ENCODE measurements at regions not wholly inside any gene's neighbourhood (a gene's known extent, or its start where the extent isn't known, plus 50 kb on each side); places are given as distances from the start of the nearest gene placed in this dataset.

DNA sequence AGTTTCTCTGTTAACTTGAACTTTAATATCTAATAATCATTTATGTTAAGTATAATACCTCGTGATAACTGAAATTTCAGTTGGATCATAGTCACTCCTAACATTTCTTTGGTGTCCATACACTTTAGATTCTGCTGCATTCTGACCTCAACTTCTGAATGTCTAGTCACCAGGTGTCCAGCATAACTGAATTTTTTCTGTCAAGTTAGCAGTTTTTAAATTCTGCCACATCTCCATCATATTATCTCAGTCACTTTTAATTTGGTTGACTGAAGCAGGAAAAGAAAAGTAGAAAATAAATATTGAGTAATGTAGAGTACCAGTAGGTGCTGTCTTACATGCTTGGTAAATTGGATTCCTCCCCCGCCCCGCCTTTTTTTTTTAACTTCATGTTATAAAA is 128.6 kb downstream of the TANC2 start:
- H3K9me3 Mint-ChIP-seq = peaks cover 5% of the 10 kb centered on the region
- no peak overlapping the region for H3K4me3 Mint-ChIP-seq
- H3K36me3 Mint-ChIP-seq (ENCODE audit: insufficient read depth) = peaks cover 6% of the 10 kb centered on the region
- no peaks in the 10 kb centered on the region for H3K27me3 Mint-ChIP-seq (ENCODE audit: low read depth)
- ATAC-seq (no peak), DNase-seq (no peak)
- H3K4me1 Mint-ChIP-seq (ENCODE audit: low read depth) = no peaks in the 10 kb centered on the region

DNA sequence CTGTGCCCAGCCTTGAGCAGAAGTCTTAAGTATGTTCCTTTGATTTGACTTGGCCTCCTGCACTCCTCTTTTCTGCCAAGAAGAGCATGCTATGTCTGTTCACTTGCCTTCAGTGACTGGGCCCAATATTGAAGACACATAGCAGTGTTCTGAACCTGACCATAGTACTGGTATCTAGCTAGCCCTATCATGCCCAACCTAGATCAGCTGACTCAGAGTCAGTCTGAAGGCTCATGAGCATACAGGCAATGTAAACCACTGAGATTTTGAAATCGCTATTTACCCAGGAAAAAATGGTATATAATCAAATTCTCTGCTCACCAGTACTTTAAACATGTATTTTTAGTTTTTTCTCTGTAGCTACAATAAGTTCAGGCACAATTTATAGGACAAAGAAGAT is 129.4 kb downstream of the TANC2 start:
- Mint-ChIP-seq H3K9me3 (peaks cover under 1% of the 10 kb centered on the region), H3K4me1 (ENCODE audit: low read depth) (no peaks in the 10 kb centered on the region), H3K4me3 (no peak overlapping the region), H3K27me3 (ENCODE audit: low read depth) (no peaks in the 10 kb centered on the region), H3K36me3 (ENCODE audit: insufficient read depth) (peaks cover 6% of the 10 kb centered on the region)
- DNase-seq = no peak
- no peak for ATAC-seq

DNA sequence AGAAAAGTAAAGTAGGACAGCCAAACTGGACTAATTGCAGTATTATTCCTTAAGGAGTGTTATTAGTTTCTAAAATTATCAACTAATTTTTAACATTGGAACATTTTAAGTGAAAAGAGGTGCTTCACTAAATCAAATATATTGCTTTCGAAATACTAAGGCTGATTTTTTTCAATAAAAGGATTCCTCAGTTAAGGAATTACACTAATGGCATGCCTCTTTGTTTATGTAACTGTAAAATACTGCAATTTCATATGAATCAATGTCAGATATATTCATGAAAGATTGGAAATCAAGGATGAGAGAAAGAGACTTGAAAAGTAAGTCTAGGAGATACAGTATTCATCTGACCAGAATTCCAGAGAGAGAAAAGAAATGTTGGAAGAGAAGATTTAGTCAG is 129.8 kb downstream of the TANC2 start:
- ATAC-seq = no peak
- Mint-ChIP-seq H3K36me3 (ENCODE audit: insufficient read depth) (peaks cover 6% of the 10 kb centered on the region), H3K27me3 (ENCODE audit: low read depth) (no peaks in the 10 kb centered on the region), H3K4me3 (no peak overlapping the region), H3K9me3 (no peaks in the 10 kb centered on the region), H3K4me1 (ENCODE audit: low read depth) (no peaks in the 10 kb centered on the region)
- DNase-seq = no peak

DNA sequence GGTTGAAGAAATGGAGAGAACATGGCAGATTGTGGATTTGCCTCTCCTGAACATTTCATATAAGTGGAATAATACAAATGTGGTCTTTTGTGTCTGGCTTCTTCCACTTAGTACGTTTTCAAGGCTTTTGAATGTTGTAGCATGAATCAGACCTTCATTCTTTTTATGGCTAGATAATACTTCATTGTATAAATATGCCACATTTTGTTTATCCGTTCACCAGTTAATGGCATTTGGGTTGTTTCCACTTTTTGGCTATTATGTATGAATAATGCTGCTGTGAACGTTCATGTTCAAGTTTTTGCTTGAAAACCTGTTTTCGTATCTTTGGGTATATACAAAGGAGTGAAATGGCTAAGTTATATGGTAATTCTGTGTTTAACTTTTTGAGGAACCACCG is 130.4 kb downstream of the TANC2 start:
- H3K4me1 Mint-ChIP-seq (ENCODE audit: low read depth) = no peaks in the 10 kb centered on the region

DNA sequence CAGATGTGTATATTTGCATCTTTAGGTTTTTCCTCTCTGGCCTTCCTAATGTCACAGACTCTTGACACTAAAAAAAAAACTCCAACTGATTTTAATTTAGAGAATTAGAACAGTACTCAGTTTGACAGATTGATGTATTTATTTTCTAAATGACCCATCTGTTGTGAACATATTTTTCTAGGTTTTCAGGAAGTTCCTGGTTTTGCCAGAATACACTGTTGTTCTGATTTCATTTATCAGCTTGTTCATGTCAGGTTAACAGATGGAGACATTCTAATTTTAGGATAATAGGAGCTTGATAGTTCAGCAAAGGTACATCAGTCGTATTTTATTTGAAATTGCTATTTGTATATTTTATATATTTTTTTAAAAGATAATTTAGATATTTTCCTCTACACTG is 133.4 kb downstream of the TANC2 start:
- Mint-ChIP-seq H3K36me3 (ENCODE audit: insufficient read depth) (peaks cover 10% of the 10 kb centered on the region), H3K27me3 (ENCODE audit: low read depth) (no peaks in the 10 kb centered on the region), H3K9me3 (no peaks in the 10 kb centered on the region), H3K4me1 (ENCODE audit: low read depth) (no peaks in the 10 kb centered on the region), H3K4me3 (no peak overlapping the region)
- ATAC-seq (no peak), DNase-seq (no peak)

More for the DNA sequence above, 130.4 kb downstream of the TANC2 start:
- Mint-ChIP-seq H3K27me3 (ENCODE audit: low read depth) (no peaks in the 10 kb centered on the region), H3K36me3 (ENCODE audit: insufficient read depth) (peaks cover 6% of the 10 kb centered on the region), H3K9me3 (no peaks in the 10 kb centered on the region), H3K4me3 (no peak overlapping the region)
- DNase-seq = no peak
- no peak for ATAC-seq

DNA sequence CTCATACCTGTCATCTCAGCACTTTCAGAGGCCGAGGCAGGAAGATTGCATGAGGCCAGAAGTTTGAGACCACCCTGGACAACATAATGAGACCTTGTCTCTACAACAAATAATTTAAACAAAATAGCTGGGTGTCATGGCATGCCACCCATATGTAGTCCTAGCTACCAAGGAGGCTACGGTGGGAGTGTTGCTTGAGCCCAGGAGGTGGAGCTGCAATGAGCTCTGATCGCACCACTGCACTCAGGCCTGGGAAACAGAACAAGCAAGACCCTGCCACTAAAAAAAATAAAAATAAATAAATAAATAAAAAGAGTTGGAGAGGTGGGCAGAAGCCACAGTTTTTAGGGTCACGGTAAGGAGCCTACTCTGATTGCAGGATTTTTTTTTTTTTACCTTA is 136.0 kb downstream of the TANC2 start:
- Mint-ChIP-seq H3K9me3 (no peaks in the 10 kb centered on the region), H3K4me1 (ENCODE audit: low read depth) (no peaks in the 10 kb centered on the region), H3K36me3 (ENCODE audit: insufficient read depth) (peaks cover 10% of the 10 kb centered on the region), H3K4me3 (no peak overlapping the region), H3K27me3 (ENCODE audit: low read depth) (no peaks in the 10 kb centered on the region)
- ATAC-seq = no peak
- DNase-seq = no peak

DNA sequence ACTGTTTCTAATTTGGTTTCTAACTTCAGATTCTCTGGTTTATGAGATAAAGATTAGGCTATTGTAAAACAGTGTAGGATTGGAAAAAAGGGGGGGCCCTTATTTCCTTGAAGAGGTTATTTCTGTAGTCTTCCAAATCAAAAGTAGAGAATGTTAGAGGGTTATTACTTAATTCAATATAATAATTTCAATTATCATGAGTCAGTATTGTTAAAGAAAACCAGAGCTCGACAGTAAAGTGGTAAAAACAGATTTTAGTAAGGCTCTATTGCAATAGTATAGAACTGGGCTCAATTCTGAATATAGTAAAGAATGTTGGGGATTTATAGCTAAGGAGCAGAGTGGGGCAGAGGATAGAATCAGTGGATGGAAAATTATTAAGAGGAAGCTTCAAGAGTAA is 140.0 kb downstream of the TANC2 start:
- H3K27me3 Mint-ChIP-seq (ENCODE audit: low read depth) = no peaks in the 10 kb centered on the region
- peaks cover 7% of the 10 kb centered on the region for H3K36me3 Mint-ChIP-seq (ENCODE audit: insufficient read depth)
- ATAC-seq (no peak), DNase-seq (no peak)
- no peaks in the 10 kb centered on the region for H3K9me3 Mint-ChIP-seq
- no peaks in the 10 kb centered on the region for H3K4me1 Mint-ChIP-seq (ENCODE audit: low read depth)
- no peak overlapping the region for H3K4me3 Mint-ChIP-seq

DNA sequence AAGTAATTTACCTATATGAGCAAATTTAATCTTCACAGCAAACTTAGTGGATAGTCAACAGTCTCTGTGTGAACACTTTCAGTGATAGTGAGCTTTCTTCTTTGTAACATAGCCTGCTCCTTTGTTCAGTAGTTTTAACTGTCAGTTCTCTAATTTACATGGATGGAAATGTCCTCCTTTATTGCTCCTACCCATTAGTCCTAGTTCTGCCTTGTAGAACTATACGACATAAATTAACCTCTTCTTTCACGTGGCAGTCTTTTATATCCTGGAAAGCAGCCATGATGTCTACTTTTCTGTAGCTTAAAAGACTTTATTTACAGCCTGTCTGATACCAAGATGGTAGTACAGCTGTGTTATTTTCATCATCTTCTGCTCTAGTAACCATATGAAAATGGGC is 143.6 kb downstream of the TANC2 start:
- no peaks in the 10 kb centered on the region for H3K9me3 Mint-ChIP-seq
- no peak for ATAC-seq
- no peaks in the 10 kb centered on the region for H3K27me3 Mint-ChIP-seq (ENCODE audit: low read depth)
- no peak for DNase-seq
- peaks cover 4% of the 10 kb centered on the region for H3K36me3 Mint-ChIP-seq (ENCODE audit: insufficient read depth)
- H3K4me3 Mint-ChIP-seq = no peak overlapping the region
- H3K4me1 Mint-ChIP-seq (ENCODE audit: low read depth) = no peaks in the 10 kb centered on the region

DNA sequence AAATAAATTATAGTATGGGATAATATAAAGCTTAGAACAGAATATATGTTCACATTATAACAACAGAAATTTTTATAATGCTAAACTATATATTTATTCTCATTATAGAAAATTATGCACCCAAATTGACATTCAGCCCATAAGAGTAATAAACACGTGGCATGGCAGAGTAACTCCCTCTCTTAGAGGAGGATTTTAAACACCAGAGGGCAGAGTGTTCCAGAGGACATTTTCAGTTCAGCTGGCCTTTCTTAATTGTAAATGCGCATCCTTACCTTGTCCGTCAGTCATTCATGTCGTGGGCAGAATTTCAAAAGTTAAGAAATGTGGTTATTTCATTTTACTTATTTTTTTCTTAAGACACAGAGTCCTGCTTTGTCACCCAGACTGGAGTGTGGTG is 147.1 kb downstream of the TANC2 start:
- no peak for ATAC-seq
- no peaks in the 10 kb centered on the region for H3K9me3 Mint-ChIP-seq
- no peak for DNase-seq
- H3K36me3 Mint-ChIP-seq (ENCODE audit: insufficient read depth) = peaks cover 4% of the 10 kb centered on the region
- H3K4me1 Mint-ChIP-seq (ENCODE audit: low read depth) = no peaks in the 10 kb centered on the region
- no peak overlapping the region for H3K4me3 Mint-ChIP-seq
- H3K27me3 Mint-ChIP-seq (ENCODE audit: low read depth) = no peaks in the 10 kb centered on the region

DNA sequence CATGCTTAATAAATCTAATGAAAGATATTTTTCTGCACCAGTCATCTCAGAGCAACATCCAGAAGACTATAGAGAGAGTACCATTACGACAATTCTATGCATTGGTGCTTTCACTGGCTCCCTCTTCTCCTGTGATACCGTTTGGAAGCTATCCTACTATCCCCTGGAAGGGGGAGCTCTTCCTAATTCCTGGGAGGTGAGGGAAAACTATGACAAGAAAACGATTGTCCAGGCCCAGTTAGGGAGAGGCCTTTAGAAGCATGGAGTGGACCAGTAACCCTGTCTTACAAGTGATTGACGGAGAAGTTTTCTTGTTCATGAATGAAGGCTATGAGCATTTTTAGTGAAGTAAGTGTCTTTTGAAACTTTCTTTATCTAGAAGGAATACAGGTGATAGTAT is 150.2 kb downstream of the TANC2 start:
- H3K4me3 Mint-ChIP-seq = no peak overlapping the region
- ATAC-seq = no peak
- peaks cover 2% of the 10 kb centered on the region for H3K36me3 Mint-ChIP-seq (ENCODE audit: insufficient read depth)
- no peaks in the 10 kb centered on the region for H3K27me3 Mint-ChIP-seq (ENCODE audit: low read depth)
- H3K9me3 Mint-ChIP-seq = no peaks in the 10 kb centered on the region
- H3K4me1 Mint-ChIP-seq (ENCODE audit: low read depth) = no peaks in the 10 kb centered on the region
- no peak for DNase-seq

DNA sequence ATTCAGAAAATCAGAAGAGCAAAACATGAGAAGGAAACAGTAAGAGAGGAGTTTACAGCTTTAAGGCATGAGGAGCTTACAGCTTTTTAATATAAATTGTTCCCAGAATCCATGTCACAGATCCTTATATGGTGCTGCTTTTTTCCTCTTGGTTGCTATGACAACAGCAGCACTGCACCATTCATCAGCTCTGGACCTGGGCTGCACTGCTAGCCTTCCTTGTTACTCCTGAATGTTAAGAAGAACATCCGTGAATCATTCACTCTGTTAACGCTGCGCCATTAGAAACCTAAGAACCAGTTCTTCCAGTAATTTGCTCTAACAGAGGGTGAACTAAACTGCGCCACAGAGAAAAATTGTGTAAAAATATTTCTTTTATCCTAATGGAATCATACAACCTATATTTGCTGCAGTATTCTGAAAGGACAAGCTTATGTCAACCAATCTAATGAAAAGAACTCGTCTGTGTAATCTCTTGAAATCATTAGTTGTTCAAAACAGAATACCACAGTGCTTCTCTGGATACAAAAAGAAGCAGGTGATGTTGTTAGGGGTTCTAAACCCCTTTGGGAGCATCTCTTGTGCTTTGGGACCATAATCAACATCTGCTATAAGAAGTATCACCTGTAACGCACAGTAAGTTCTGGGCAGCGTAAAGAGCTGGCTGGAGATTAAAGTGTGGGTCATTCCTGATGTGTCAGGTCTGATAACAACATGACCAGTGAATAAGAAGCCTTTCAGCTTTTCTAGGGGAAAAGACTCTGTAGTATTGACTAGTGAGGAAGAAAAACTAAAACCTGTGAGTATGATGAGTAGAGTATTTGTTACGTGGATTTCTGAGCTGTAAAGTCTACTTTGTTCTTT is 151.2 kb downstream of the TANC2 start:
- ATAC-seq = no peak
- Mint-ChIP-seq H3K27me3 (ENCODE audit: low read depth) (no peaks in the 10 kb centered on the region), H3K36me3 (ENCODE audit: insufficient read depth) (peaks cover 2% of the 10 kb centered on the region), H3K4me3 (no peak overlapping the region), H3K9me3 (no peaks in the 10 kb centered on the region), H3K4me1 (ENCODE audit: low read depth) (no peaks in the 10 kb centered on the region)
- DNase-seq = no peak

DNA sequence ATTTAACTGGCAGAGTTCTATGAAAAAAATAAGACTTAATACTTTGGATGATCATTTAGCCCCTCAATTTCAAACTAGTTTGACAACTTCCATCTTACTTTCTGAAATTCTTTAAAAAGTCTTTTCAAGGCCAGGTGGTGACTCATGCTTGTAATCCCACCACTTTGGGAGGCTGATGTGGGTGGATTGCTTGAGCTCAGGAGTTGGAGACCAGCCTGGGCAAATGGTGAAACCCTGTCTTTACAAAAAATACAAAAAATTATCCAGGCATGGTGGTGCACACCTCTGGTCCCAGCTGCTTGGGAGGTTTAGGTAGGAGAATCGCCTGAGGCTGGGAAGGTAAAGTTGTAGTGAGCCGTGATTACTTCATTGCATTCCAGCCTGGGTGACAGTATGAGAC is 154.4 kb downstream of the TANC2 start:
- DNase-seq (no peak), ATAC-seq (no peak)
- Mint-ChIP-seq H3K4me1 (ENCODE audit: low read depth) (no peaks in the 10 kb centered on the region), H3K27me3 (ENCODE audit: low read depth) (no peaks in the 10 kb centered on the region), H3K9me3 (no peaks in the 10 kb centered on the region), H3K4me3 (no peak overlapping the region), H3K36me3 (ENCODE audit: insufficient read depth) (no peaks in the 10 kb centered on the region)

DNA sequence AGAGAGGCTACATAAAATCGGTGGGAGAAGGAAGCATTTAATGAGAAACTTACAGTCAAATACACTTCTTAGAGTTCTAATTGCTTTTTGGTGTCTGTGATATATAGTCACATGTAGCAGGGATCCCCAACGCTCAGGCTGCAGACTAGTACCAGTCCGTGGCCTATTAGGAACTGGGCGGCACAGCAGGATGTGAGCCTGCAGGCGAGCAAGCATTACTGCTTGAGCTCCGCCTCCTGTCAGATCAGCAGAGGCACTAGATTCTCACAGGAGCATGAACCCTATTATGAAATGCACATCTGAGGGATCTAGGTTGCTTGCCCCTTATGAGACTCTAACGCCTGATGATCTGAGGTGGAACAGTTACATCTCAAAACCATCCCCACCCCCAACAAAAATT is 158.5 kb downstream of the TANC2 start:
- H3K9me3 Mint-ChIP-seq = no peaks in the 10 kb centered on the region
- H3K36me3 Mint-ChIP-seq (ENCODE audit: insufficient read depth) = no peaks in the 10 kb centered on the region
- no peak overlapping the region for H3K4me3 Mint-ChIP-seq
- no peaks in the 10 kb centered on the region for H3K4me1 Mint-ChIP-seq (ENCODE audit: low read depth)
- H3K27me3 Mint-ChIP-seq (ENCODE audit: low read depth) = no peaks in the 10 kb centered on the region
- ATAC-seq (no peak), DNase-seq (no peak)

DNA sequence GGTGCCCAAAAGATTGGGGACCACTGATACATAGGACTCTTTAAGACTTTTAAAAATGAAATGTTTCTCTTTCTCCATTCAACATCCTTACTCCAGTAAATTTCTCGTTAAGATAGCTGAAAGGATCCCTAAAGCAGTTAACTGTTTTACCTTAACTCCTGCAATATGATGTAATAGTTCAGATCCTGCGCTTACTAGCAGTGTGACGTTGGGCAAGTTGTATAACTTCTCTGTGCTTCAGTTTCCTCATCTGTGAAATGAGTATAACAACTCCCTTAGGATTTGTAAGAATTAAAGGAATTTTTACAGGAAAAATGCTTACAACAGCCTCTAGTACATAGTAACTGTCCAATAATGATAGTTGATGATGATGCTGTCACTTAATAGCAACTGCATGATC is 158.9 kb downstream of the TANC2 start:
- ATAC-seq (no peak), DNase-seq (no peak)
- Mint-ChIP-seq H3K36me3 (ENCODE audit: insufficient read depth) (no peaks in the 10 kb centered on the region), H3K4me1 (ENCODE audit: low read depth) (no peaks in the 10 kb centered on the region), H3K9me3 (no peaks in the 10 kb centered on the region), H3K4me3 (no peak overlapping the region), H3K27me3 (ENCODE audit: low read depth) (no peaks in the 10 kb centered on the region)

DNA sequence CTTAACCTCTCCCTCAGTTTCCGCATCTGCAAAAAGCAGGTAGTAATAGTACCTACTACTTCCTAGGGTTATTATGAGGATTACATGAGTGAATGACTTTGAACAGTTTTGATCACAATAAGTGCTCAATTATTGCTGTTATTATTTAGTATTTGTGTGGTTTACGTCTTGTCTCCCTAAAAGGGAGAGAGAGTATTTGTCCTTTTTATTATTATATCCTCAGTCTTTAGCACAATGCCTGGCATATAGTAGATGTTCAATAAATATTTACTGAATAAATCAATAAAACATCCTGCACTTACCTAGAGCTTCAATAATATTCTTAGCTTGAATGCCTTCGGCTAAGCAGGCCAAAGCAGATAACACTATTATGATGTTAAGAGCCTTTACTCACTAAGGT is 160.0 kb downstream of the TANC2 start:
- no peaks in the 10 kb centered on the region for H3K9me3 Mint-ChIP-seq
- no peaks in the 10 kb centered on the region for H3K36me3 Mint-ChIP-seq (ENCODE audit: insufficient read depth)
- ATAC-seq (no peak), DNase-seq (no peak)
- no peaks in the 10 kb centered on the region for H3K27me3 Mint-ChIP-seq (ENCODE audit: low read depth)
- H3K4me1 Mint-ChIP-seq (ENCODE audit: low read depth) = no peaks in the 10 kb centered on the region
- no peak overlapping the region for H3K4me3 Mint-ChIP-seq

Measured in activated T-cell treated with anti-CD3 and anti-CD28 coated beads, Interleukin-2, amount 50 U/mL, for 4 hours (primary cell).